ENCODE measurements at regions not wholly inside any gene's neighbourhood (a gene's known extent, or its start where the extent isn't known, plus 50 kb on each side); places are given as distances from the start of the nearest gene placed in this dataset.

GRCh38 chr7:45410893-45411292, 163.3 kb upstream of the ADCY1 start:
- TF ChIP-seq POLR2A (IDR thresholded peaks at IDR 0.05; ENCODE audit: low read depth, low read length) (no peak), POLR2AphosphoS5 (IDR thresholded peaks at IDR 0.05; ENCODE audit: low read depth, low read length) (no peak), TAF1 (IDR thresholded peaks at IDR 0.05; ENCODE audit: borderline replicate concordance, low read depth, low read length) (no peak)

Data from GM12892 (cell line).